ENCODE measurements at regions not wholly inside any gene's neighbourhood (a gene's known extent, or its start where the extent isn't known, plus 50 kb on each side); places are given as distances from the start of the nearest gene placed in this dataset.

DNA sequence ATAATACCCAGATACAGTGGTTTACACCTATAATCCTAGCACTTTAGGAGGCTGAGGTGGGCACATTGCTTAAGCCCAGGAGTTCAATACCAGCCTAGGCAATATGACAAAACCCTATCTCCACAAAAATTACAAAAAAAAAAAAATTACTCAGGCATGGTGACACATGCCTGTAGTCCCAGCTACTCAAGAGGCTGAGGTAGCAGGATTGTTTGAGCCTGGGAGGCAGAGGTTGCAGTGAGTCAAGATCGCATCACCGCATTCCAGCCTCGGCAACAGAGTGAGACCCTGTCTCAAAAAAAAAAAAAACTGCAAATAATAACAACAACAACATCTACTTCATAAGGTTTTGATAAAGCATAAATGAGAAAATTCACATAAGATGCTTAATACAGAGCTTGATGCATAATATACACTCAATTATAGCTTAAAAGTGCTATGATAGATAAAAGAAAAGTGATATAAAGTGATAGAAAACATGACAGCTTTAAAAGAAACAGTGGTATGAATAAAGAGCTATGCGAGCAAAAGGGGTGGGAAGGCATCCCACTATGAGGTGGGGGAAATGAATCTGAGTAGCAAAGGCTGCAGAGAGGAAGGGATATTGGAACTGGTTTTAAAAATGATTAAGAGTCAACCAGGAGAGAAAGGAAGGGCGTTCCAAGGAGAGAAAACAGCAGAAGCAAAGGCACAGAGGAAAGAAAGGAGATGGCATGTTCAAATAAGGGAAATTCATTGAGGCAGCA, 197.6 kb downstream of the KIF18A start:
- Histone ChIP-seq H3K27ac (ENCODE audit: insufficient read depth, low read length) (no peak overlapping the region), H3K9ac (ENCODE audit: insufficient read depth, low read length) (no peak overlapping the region), H3K36me3 (ENCODE audit: control insufficient read depth, insufficient read depth, low read length) (no peaks in the 10 kb centered on the region), H3K4me1 (ENCODE audit: control insufficient read depth, extremely low read depth, insufficient read depth, low read length) (peaks cover 2% of the 10 kb centered on the region), H3K79me2 (ENCODE audit: control insufficient read depth, insufficient read depth, low read length) (no peaks in the 10 kb centered on the region), H3K27me3 (ENCODE audit: control insufficient read depth, insufficient read depth, low read length) (no peaks in the 10 kb centered on the region), H3K4me3 (replicated peaks in 1 of 4; ENCODE audit: control extremely low read depth in 1 of 4, insufficient read depth in 1 of 4, low read depth in 3 of 4, low read length in 4 of 4) (no peak overlapping the region), H4K20me1 (ENCODE audit: control insufficient read depth, extremely low read depth, insufficient read depth, low read length) (no peaks in the 10 kb centered on the region), H3K4me2 (ENCODE audit: extremely low read depth, insufficient read depth, low read length) (no peak overlapping the region), H2AFZ (ENCODE audit: low read length) (no peak overlapping the region), H3K9me3 (ENCODE audit: control insufficient read depth, insufficient read depth, low read depth, low read length) (no peaks in the 10 kb centered on the region)
- peak; percentile 30 to 84 for DNase-seq (ENCODE audit: low read depth in 2 of 2)
- no peak for TF ChIP-seq CTCF (conservative IDR thresholded peaks at IDR 0.05 in 1 of 2, IDR thresholded peaks at IDR 0.05 in 1 of 2; ENCODE audit: low read depth in 1 of 2, low read length in 2 of 2)
- no peak for TF ChIP-seq EZH2 (IDR thresholded peaks at IDR 0.05; ENCODE audit: low read length, missing control alignments)

DNA sequence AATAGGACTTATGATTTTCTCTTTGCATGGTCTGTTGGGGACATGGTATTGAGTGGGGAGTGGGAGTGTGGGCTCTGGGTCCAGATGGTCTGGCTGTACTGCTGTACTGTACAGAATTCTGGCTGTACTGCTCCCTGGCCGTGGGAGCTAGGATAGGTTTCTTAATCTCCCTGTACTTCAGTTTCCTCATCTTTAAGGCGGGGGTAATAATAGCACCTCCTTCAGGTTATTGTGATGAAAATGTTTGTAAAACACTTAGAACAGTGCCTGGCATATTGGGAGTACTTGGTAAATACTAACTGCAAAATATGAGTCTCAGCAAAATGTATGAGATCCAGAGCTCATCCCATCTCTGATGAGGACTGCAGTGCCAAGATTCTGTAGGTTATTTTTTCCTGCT, 198.6 kb downstream of the KIF18A start:
- H3K27ac ChIP-seq (ENCODE audit: insufficient read depth, low read length), result no peak overlapping the region
- no peaks in the 10 kb centered on the region for H3K79me2 ChIP-seq (ENCODE audit: control insufficient read depth, insufficient read depth, low read length)
- H3K4me2 ChIP-seq (ENCODE audit: extremely low read depth, insufficient read depth, low read length), result no peak overlapping the region
- H3K4me3 ChIP-seq (replicated peaks in 1 of 4; ENCODE audit: control extremely low read depth in 1 of 4, insufficient read depth in 1 of 4, low read depth in 3 of 4, low read length in 4 of 4), result no peak overlapping the region
- no peaks in the 10 kb centered on the region for H3K36me3 ChIP-seq (ENCODE audit: control insufficient read depth, insufficient read depth, low read length)
- peaks cover 4% of the 10 kb centered on the region for H3K4me1 ChIP-seq (ENCODE audit: control insufficient read depth, extremely low read depth, insufficient read depth, low read length)
- TF ChIP-seq EZH2 (IDR thresholded peaks at IDR 0.05; ENCODE audit: low read length, missing control alignments), result no peak
- TF ChIP-seq CTCF (conservative IDR thresholded peaks at IDR 0.05 in 1 of 2, IDR thresholded peaks at IDR 0.05 in 1 of 2; ENCODE audit: low read depth in 1 of 2, low read length in 2 of 2), result no peak
- no peaks in the 10 kb centered on the region for H3K9me3 ChIP-seq (ENCODE audit: control insufficient read depth, insufficient read depth, low read depth, low read length)
- no peaks in the 10 kb centered on the region for H3K27me3 ChIP-seq (ENCODE audit: control insufficient read depth, insufficient read depth, low read length)
- H2AFZ ChIP-seq (ENCODE audit: low read length), result no peak overlapping the region
- DNase-seq (ENCODE audit: low read depth in 2 of 2), result no peak
- H3K9ac ChIP-seq (ENCODE audit: insufficient read depth, low read length), result no peak overlapping the region
- no peaks in the 10 kb centered on the region for H4K20me1 ChIP-seq (ENCODE audit: control insufficient read depth, extremely low read depth, insufficient read depth, low read length)

DNA sequence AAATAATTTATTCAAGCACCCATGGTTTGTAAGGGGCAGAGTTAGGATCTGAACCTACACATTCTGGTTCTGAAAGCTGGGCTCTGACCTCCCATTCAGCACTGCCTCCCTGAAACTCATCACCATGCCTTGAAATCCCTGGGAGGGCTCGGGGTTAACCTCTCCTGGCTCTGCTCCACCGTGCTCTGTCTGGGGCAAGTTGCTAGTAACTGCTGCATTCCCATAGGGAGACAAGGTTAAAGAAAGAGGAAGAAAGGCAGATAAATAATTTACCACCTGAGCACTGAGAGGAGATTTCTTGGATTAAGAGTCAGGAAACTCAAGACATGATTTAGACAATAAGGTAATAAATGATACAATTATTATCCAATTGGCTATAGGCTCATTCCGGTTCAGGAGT, 199.3 kb downstream of the KIF18A start:
- Histone ChIP-seq H3K79me2 (ENCODE audit: control insufficient read depth, insufficient read depth, low read length) (no peaks in the 10 kb centered on the region), H2AFZ (ENCODE audit: low read length) (no peak overlapping the region), H4K20me1 (ENCODE audit: control insufficient read depth, extremely low read depth, insufficient read depth, low read length) (no peaks in the 10 kb centered on the region), H3K9me3 (ENCODE audit: control insufficient read depth, insufficient read depth, low read depth, low read length) (no peaks in the 10 kb centered on the region), H3K4me2 (ENCODE audit: extremely low read depth, insufficient read depth, low read length) (no peak overlapping the region), H3K4me1 (ENCODE audit: control insufficient read depth, extremely low read depth, insufficient read depth, low read length) (peaks cover 6% of the 10 kb centered on the region), H3K27ac (ENCODE audit: insufficient read depth, low read length) (no peak overlapping the region), H3K9ac (ENCODE audit: insufficient read depth, low read length) (no peak overlapping the region), H3K27me3 (ENCODE audit: control insufficient read depth, insufficient read depth, low read length) (no peaks in the 10 kb centered on the region), H3K4me3 (replicated peaks in 1 of 4; ENCODE audit: control extremely low read depth in 1 of 4, insufficient read depth in 1 of 4, low read depth in 3 of 4, low read length in 4 of 4) (no peak overlapping the region), H3K36me3 (ENCODE audit: control insufficient read depth, insufficient read depth, low read length) (no peaks in the 10 kb centered on the region)
- TF ChIP-seq CTCF (conservative IDR thresholded peaks at IDR 0.05 in 1 of 2, IDR thresholded peaks at IDR 0.05 in 1 of 2; ENCODE audit: low read depth in 1 of 2, low read length in 2 of 2), result no peak
- TF ChIP-seq EZH2 (IDR thresholded peaks at IDR 0.05; ENCODE audit: low read length, missing control alignments), result no peak
- DNase-seq (ENCODE audit: low read depth in 2 of 2), result no peak

All from fibroblast of lung (primary cell).